BE2C (cell line): ENCODE measurements at regions not wholly inside any gene's neighbourhood (a gene's known extent, or its start where the extent isn't known, plus 50 kb on each side); places are given as distances from the start of the nearest gene placed in this dataset.

Experiments used
- DNase-seq: peaks from one replicate; pipeline ENCODE4 v3.0.0-alpha.2; 2020
- H3K27me3 ChIP-seq: fragments of 250-450 bp; sonication (Bioruptor Pico); 2 replicates; pipeline ENCODE4 v1.5.1; 2020; ENCODE audit warnings: mild to moderate bottlenecking
- H3K36me3 ChIP-seq: fragments of 250-450 bp; sonication (Bioruptor Pico); 2 replicates; pipeline ENCODE4 v1.5.1; 2020; ENCODE audit warnings: mild to moderate bottlenecking
- H3K4me1 ChIP-seq: fragments of 250-450 bp; sonication (Bioruptor Pico); 2 replicates; pipeline ENCODE4 v1.5.1; 2020
- H3K4me3 ChIP-seq: 2 replicates; pipeline ENCODE4 v1.5.1; 2011; ENCODE audit warnings: low read depth, low read length
- H3K9me3 ChIP-seq: fragments of 250-450 bp; sonication (Bioruptor Pico); 2 replicates; pipeline ENCODE4 v1.5.1; 2020
- CTCF ChIP-seq: IDR thresholded peaks from 2 replicates; pipeline ENCODE4 v1.5.1; 2012; ENCODE audit warnings: mild to moderate bottlenecking, low read depth, low read length

- no peak overlapping the region for H3K4me3 ChIP-seq
- no peak for DNase-seq
- no peaks in the 10 kb centered on the region for H3K4me1 ChIP-seq
- H3K36me3 ChIP-seq: no peaks in the 10 kb centered on the region
- H3K9me3 ChIP-seq: no peaks in the 10 kb centered on the region
- no peaks in the 10 kb centered on the region for H3K27me3 ChIP-seq
- no peak for TF ChIP-seq CTCF
Observed at GRCh38 chr6:18314317-18314997, 50.1 kb upstream of the DEK start.
